AG20443 (cell line): ENCODE measurements at regions not wholly inside any gene's neighbourhood (a gene's known extent, or its start where the extent isn't known, plus 50 kb on each side); places are given as distances from the start of the nearest gene placed in this dataset.

Experiments
- DNase-seq: peaks from one replicate; pipeline ENCODE4 v3.0.0; 2012; ENCODE audit warnings: low spot score, mixed read lengths

- no peak for DNase-seq
Measured at GRCh38 chr13:60286707-60287106, 110.3 kb upstream of the TDRD3 start.

- DNase-seq: no peak
Measured at GRCh38 chr13:60288569-60288968, 108.5 kb upstream of the TDRD3 start.

- no peak for DNase-seq
Measured at GRCh38 chr13:60303166-60303565, 93.9 kb upstream of the TDRD3 start.

GRCh38 chr13:60311527-60311926, 85.5 kb upstream of the TDRD3 start:
- no peak for DNase-seq

- no peak for DNase-seq
Measured at GRCh38 chr13:60312851-60313505, 84.0 kb upstream of the TDRD3 start.

GRCh38 chr13:60318186-60318585, 78.8 kb upstream of the TDRD3 start:
- no peak for DNase-seq

GRCh38 chr13:60324131-60324530, 72.9 kb upstream of the TDRD3 start:
- DNase-seq: no peak

GRCh38 chr13:60326273-60326672, 70.7 kb upstream of the TDRD3 start:
- DNase-seq: no peak

- no peak for DNase-seq
Measured at GRCh38 chr13:60327511-60327910, 69.5 kb upstream of the TDRD3 start.

GRCh38 chr13:60328073-60328472, 68.9 kb upstream of the TDRD3 start:
- no peak for DNase-seq

GRCh38 chr13:60329221-60329923, 67.6 kb upstream of the TDRD3 start:
- DNase-seq: peak; percentile 49

GRCh38 chr13:60331249-60332012, 65.6 kb upstream of the TDRD3 start:
- no peak for DNase-seq

GRCh38 chr13:60332682-60333081, 64.3 kb upstream of the TDRD3 start:
- DNase-seq: no peak

- no peak for DNase-seq
Measured at GRCh38 chr13:60334310-60334709, 62.7 kb upstream of the TDRD3 start.

GRCh38 chr13:60335531-60335930, 61.5 kb upstream of the TDRD3 start:
- DNase-seq: peak; percentile 19

GRCh38 chr13:60338754-60339153, 58.3 kb upstream of the TDRD3 start:
- no peak for DNase-seq

- no peak for DNase-seq
Measured at GRCh38 chr13:60343978-60344377, 53.0 kb upstream of the TDRD3 start.

GRCh38 chr13:60347174-60347573, 49.8 kb upstream of the TDRD3 start:
- DNase-seq: no peak
